ENCODE measurements at regions not wholly inside any gene's neighbourhood (a gene's known extent, or its start where the extent isn't known, plus 50 kb on each side); places are given as distances from the start of the nearest gene placed in this dataset.

DNA sequence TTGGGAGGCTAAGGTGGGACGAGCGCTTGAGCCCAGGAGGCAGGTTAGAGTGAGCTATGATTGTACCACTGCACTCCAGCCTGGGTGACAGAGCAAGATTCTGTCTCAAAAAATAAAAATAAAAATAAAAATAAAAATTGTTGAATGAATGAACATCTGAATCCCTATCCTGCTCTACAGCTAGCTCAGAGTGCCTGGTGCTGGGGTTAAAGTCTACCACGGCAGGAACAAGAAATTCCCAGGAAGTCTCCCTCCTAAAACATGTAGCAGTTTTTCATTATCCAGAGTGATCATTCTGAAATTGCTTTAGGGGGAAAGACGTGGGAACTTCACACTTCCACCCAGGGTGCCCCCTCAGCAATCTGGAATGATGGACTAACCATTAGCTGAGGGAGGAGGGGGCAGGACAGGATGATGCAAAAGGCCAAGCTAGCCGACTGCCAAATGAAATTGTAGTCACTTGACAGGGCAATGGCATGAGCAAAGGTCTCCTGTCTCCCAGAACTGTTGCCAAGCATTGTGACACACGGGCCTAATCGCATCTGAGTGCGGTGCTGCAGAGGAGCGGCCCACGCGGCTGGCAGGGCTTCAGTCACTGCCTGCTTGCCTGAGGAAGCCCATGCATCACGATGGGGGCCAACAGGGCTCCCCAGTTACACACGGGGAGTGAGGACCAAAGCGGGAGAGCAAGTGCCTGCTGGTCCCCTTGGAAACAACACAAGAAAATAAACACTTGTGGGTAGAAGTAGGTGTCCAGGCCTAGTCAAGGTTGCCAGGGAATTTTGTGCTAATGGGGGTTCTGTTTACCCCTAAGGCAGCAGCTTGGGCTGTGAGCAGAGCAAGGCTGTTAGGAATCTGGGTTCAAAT lies 85.7 kb downstream of the NENF start:
- Histone ChIP-seq H3K36me3 (ENCODE audit: control insufficient read depth in 2 of 2, insufficient read depth in 2 of 2, low read length in 1 of 2) (no peaks in the 10 kb centered on the region), H3K27ac (ENCODE audit: control insufficient read depth, insufficient read depth) (no peak overlapping the region), H3K9ac (ENCODE audit: control insufficient read depth, insufficient read depth, low read length) (no peak overlapping the region), H3K4me2 (ENCODE audit: control insufficient read depth, insufficient read depth) (no peak overlapping the region), H3K27me3 (replicated peaks in 1 of 2; ENCODE audit: control insufficient read depth in 2 of 2, insufficient read depth in 2 of 2, low read length in 1 of 2) (peaks cover 5 to 8% of the 10 kb centered on the region in 2 experiments; a peak in 3 of 4 replicates), H3K79me2 (ENCODE audit: control insufficient read depth, insufficient read depth, low read length) (no peaks in the 10 kb centered on the region), H3K4me1 (ENCODE audit: control insufficient read depth, insufficient read depth, low read length) (no peaks in the 10 kb centered on the region), H4K20me1 (ENCODE audit: control insufficient read depth, insufficient read depth) (no peaks in the 10 kb centered on the region; the same call in 1 of the 2 replicates), H2AFZ (ENCODE audit: control insufficient read depth, low read depth, low read length) (no peak overlapping the region), H3K4me3 (no peak overlapping the region), H3K9me3 (replicated peaks; ENCODE audit: control insufficient read depth, insufficient read depth, low read length) (no peaks in the 10 kb centered on the region)
- no peak for FAIRE-seq
- in situ Hi-C loops (cut with MboI) (no loop called here), intact Hi-C loops (cut with micrococcal nuclease; ENCODE audit: unreplicated experiment) (no loop called here)
- ChIA-PET SMC1A (ENCODE audit: uncharacterized antibody, unreplicated experiment) (interaction anchor here (0.7 to 1.4 kb wide), 4 partner anchors 7 to 264 kb away, joined by 3 to 4 read pairs (median 3); no protein-coding TSS in a partner anchor), RAD21 (ENCODE audit: unreplicated experiment) (no interaction called here), POLR2A (no interaction called here), CTCF (no interaction called here)
- WGBS (ENCODE audit: insufficient coverage, insufficient replicate concordance, low lambda C conversion rate, missing lambda C conversion rate), result 50% methylated on average over 14 of the region's 14 CpGs
- TF ChIP-seq ATF7 (IDR thresholded peaks at IDR 0.05; ENCODE audit: low read depth) (no peak), SREBF1 (IDR thresholded peaks at IDR 0.05; ENCODE audit: low read length) (no peak), ZNF207 (IDR thresholded peaks at IDR 0.05; ENCODE audit: borderline replicate concordance) (no peak), SPI1 (IDR thresholded peaks at IDR 0.05; ENCODE audit: borderline replicate concordance, insufficient read depth, low read depth, low read length) (no peak), BCL11A (IDR thresholded peaks at IDR 0.05; ENCODE audit: low read depth, low read length) (no peak), FOS (IDR thresholded peaks at IDR 0.05; ENCODE audit: borderline replicate concordance, extremely low read depth, insufficient read length) (no peak), SUZ12 (IDR thresholded peaks at IDR 0.05; ENCODE audit: unreplicated experiment) (no peak), BHLHE40 (IDR thresholded peaks at IDR 0.05; ENCODE audit: borderline replicate concordance in 1 of 2, low read depth in 2 of 2, low read length in 1 of 2) (no peak), ZBED1 (IDR thresholded peaks at IDR 0.05; ENCODE audit: borderline replicate concordance) (no peak), MTA2 (IDR thresholded peaks at IDR 0.05; ENCODE audit: low read depth) (no peak), GABPA (IDR thresholded peaks at IDR 0.05; ENCODE audit: low read depth) (no peak), PAX8 (IDR thresholded peaks at IDR 0.05) (no peak), RUNX3 (IDR thresholded peaks at IDR 0.05; ENCODE audit: low read length) (no peak), ZBTB40 (IDR thresholded peaks at IDR 0.05; ENCODE audit: borderline replicate concordance) (no peak), ETV6 (conservative IDR thresholded peaks at IDR 0.05 in 1 of 2, IDR thresholded peaks at IDR 0.05 in 1 of 2; ENCODE audit: borderline replicate concordance in 1 of 2, low read depth in 1 of 2) (no peak), STAT1 (conservative IDR thresholded peaks at IDR 0.05) (no peak)
- TF ChIP-seq, protein P1, sequence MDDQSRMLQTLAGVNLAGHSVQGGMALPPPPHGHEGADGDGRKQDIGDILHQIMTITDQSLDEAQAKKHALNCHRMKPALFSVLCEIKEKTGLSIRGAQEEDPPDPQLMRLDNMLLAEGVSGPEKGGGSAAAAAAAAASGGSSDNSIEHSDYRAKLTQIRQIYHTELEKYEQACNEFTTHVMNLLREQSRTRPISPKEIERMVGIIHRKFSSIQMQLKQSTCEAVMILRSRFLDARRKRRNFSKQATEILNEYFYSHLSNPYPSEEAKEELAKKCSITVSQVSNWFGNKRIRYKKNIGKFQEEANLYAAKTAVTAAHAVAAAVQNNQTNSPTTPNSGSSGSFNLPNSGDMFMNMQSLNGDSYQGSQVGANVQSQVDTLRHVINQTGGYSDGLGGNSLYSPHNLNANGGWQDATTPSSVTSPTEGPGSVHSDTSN (IDR thresholded peaks at IDR 0.05; ENCODE audit: insufficient replicate concordance, low read depth, low read length), result no peak
- no TSS peak for BruUV-seq (replicated peaks)
- no peak for ATAC-seq
- DNase-seq (ENCODE audit: low read depth, low spot score), result no peak
